GM23338 (cell line): ENCODE measurements at regions not wholly inside any gene's neighbourhood (a gene's known extent, or its start where the extent isn't known, plus 50 kb on each side); places are given as distances from the start of the nearest gene placed in this dataset.

ENCODE experiments used
- ATAC-seq: fragments of 200-7000 bp; cut with Tn5 transposase; 3 replicates; pipeline ENCODE4 v1.9.1; 2020
- DNase-seq: peaks from one replicate; pipeline ENCODE4 v3.0.0-alpha.2; 2015; ENCODE audit warnings: low spot score
- H2AFZ ChIP-seq: fragments of 200-600 bp; sonication (generic); 2 replicates; pipeline ENCODE4 v1.8.0; 2016; ENCODE audit warnings: antibody characterized with exemption, mild to moderate bottlenecking, moderate library complexity
- H3F3A ChIP-seq: fragments of 200-600 bp; sonication (generic); replicated peaks from 2 replicates; pipeline ENCODE4 v1.8.0; 2017; ENCODE audit warnings: antibody characterized with exemption, mixed run types, low read depth
- H3K27ac ChIP-seq: fragments of 200-600 bp; sonication (generic); 2 replicates; pipeline ENCODE4 v1.6.1; 2016; ENCODE audit warnings: low read depth
- H3K27me3 ChIP-seq: fragments of 200-600 bp; sonication (generic); 2 replicates; pipeline ENCODE4 v1.8.0; 2016; ENCODE audit warnings: mild to moderate bottlenecking, mixed run types, moderate library complexity; ENCODE audit not compliant: insufficient read depth
- H3K36me3 ChIP-seq: fragments of 200-600 bp; sonication (generic); 2 replicates; pipeline ENCODE4 v1.8.0; 2016; ENCODE audit warnings: mild to moderate bottlenecking; ENCODE audit not compliant: insufficient read depth
- H3K4me1 ChIP-seq: fragments of 200-600 bp; sonication (generic); 2 replicates; pipeline ENCODE4 v1.8.0; 2016; ENCODE audit warnings: mild to moderate bottlenecking, moderate library complexity; ENCODE audit not compliant: insufficient read depth
- H3K4me2 ChIP-seq: fragments of 200-600 bp; sonication (generic); 2 replicates; pipeline ENCODE4 v1.7.1; 2017; ENCODE audit warnings: mixed run types
- H3K4me3 ChIP-seq: fragments of 200-600 bp; sonication (generic); 2 replicates; pipeline ENCODE4 v1.6.1; 2016; ENCODE audit warnings: mixed run types
- H3K79me2 ChIP-seq: fragments of 200-600 bp; sonication (generic); replicated peaks from 2 replicates; pipeline ENCODE4 v1.8.0; 2017; ENCODE audit warnings: mild to moderate bottlenecking; ENCODE audit not compliant: insufficient read depth
- H3K9me2 ChIP-seq: fragments of 200-600 bp; sonication (generic); 2 replicates; pipeline ENCODE4 v1.8.0; 2017; ENCODE audit not compliant: insufficient read depth
- H4K20me1 ChIP-seq: fragments of 200-600 bp; sonication (generic); replicated peaks from 2 replicates; pipeline ENCODE4 v1.8.0; 2017; ENCODE audit warnings: mild to moderate bottlenecking; ENCODE audit not compliant: insufficient read depth
- H3K27ac Mint-ChIP-seq: 2 replicates; pipeline ENCODE4 v1.8.0; 2020; ENCODE audit warnings: inconsistent platforms, mild to moderate bottlenecking, moderate library complexity, mixed read lengths
- H3K27me3 Mint-ChIP-seq: 3 replicates; pipeline ENCODE4 v1.8.0; 2022; ENCODE audit warnings: low read depth, mild to moderate bottlenecking, moderate library complexity, mixed read lengths, inconsistent platforms; ENCODE audit not compliant: insufficient read depth, poor library complexity
- H3K36me3 Mint-ChIP-seq: 3 replicates; pipeline ENCODE4 v1.8.0; 2021; ENCODE audit warnings: low read depth, mild to moderate bottlenecking, inconsistent platforms, moderate library complexity, mixed read lengths
- H3K4me1 Mint-ChIP-seq: 3 replicates; pipeline ENCODE4 v1.8.0; 2020; ENCODE audit warnings: mild to moderate bottlenecking, inconsistent platforms, mixed read lengths
- H3K4me3 Mint-ChIP-seq: 3 replicates; pipeline ENCODE4 v1.8.0; 2021; ENCODE audit warnings: moderate library complexity, mild to moderate bottlenecking, inconsistent platforms, mixed read lengths
- H3K9me3 Mint-ChIP-seq: 3 replicates; pipeline ENCODE4 v1.8.0; 2020; ENCODE audit warnings: moderate library complexity, mild to moderate bottlenecking, inconsistent platforms, mixed read lengths
- CREB1 ChIP-seq: fragments of 250-450 bp; sonication (Bioruptor Pico); IDR thresholded peaks from 2 replicates; pipeline ENCODE4 v1.5.0; 2020; ENCODE audit warnings: low read depth, mild to moderate bottlenecking, moderate library complexity
- ETS1 ChIP-seq: IDR thresholded peaks from 2 replicates; pipeline ENCODE4 v1.6.1; 2016; ENCODE audit warnings: antibody characterized with exemption
- EZH2 ChIP-seq: fragments of 200-600 bp; sonication (generic); IDR thresholded peaks from one replicate; pipeline ENCODE4 v1.8.0; 2017; ENCODE audit warnings: antibody characterized with exemption, mild to moderate bottlenecking, low read depth; ENCODE audit not compliant: unreplicated experiment
- EZH2phosphoT487 ChIP-seq: fragments of 200-600 bp; sonication (generic); IDR thresholded peaks from one replicate; pipeline ENCODE4 v1.8.1; 2018; ENCODE audit warnings: antibody characterized with exemption; ENCODE audit not compliant: unreplicated experiment
- JUNB ChIP-seq: IDR thresholded peaks from one replicate; pipeline ENCODE4 v1.6.1; 2016; ENCODE audit warnings: antibody characterized with exemption; ENCODE audit not compliant: unreplicated experiment
- NANOG ChIP-seq: IDR thresholded peaks from 2 replicates; pipeline ENCODE4 v1.6.1; 2016; ENCODE audit warnings: antibody characterized with exemption, borderline replicate concordance
- ZNF462 ChIP-seq: fragments of 250-450 bp; sonication (Bioruptor Pico); IDR thresholded peaks from 2 replicates; pipeline ENCODE4 v1.5.0; 2020; ENCODE audit warnings: mild to moderate bottlenecking, moderate library complexity

DNA sequence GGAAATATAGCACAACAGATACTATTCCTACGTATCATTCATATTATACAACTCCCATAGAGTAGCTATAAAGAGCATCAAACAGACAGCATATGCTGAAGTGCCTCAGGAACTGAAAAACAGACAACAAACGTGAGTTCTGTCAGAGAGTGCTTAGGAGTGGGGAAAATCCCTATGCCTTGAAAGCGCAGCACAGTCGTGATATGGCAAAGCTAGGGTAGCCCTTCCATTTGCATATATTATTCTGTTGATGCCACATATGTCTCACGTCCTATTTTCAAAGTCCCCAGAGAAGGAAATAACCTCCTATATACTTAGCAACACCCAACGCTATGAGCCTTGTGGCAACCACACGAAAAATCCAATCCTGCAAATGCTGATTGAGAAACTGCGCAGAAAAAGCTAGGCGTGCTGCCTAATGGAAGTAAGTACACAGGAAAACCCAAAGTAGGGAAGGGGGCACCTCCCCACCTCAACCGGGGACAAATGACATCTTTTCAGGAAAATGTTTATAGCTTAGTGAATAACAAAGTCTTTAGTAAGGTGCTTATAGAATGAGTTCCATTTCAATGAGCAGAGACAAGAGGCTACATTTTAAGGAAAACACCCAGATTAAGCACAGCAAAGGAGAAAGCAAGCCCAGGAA lies 105.1 kb downstream of the MED10 start:
- Histone ChIP-seq H4K20me1 (no peaks in the 10 kb centered on the region), H3K27ac (no peak overlapping the region), H3F3A (no peaks in the 10 kb centered on the region), H3K36me3 (no peaks in the 10 kb centered on the region), H3K4me1 (no peaks in the 10 kb centered on the region), H3K9me2 (no peaks in the 10 kb centered on the region), H2AFZ (no peak overlapping the region), H3K4me3 (no peak overlapping the region), H3K79me2 (no peaks in the 10 kb centered on the region), H3K27me3 (no peaks in the 10 kb centered on the region), H3K4me2 (no peak overlapping the region)
- TF ChIP-seq CREB1 (CRISPR knock-in tag): no peak
- TF ChIP-seq EZH2: no peak
- no peak for TF ChIP-seq EZH2phosphoT487
- TF ChIP-seq ZNF462 (CRISPR knock-in tag): no peak
- TF ChIP-seq ETS1: no peak
- TF ChIP-seq NANOG: no peak
- TF ChIP-seq JUNB: no peak
- H3K4me3 Mint-ChIP-seq: no peak overlapping the region
- DNase-seq (no peak), ATAC-seq (no peak)
- H3K9me3 Mint-ChIP-seq: 0 out of 3 replicates have a peak, but pooled peaks cover 3% of the 10 kb centered on the region
- H3K36me3 Mint-ChIP-seq: no peaks in the 10 kb centered on the region
- H3K27me3 Mint-ChIP-seq: peaks cover 4% of the 10 kb centered on the region
- no peak overlapping the region for H3K27ac Mint-ChIP-seq
- no peaks in the 10 kb centered on the region for H3K4me1 Mint-ChIP-seq
